Loucy (cell line): ENCODE measurements at regions not wholly inside any gene's neighbourhood (a gene's known extent, or its start where the extent isn't known, plus 50 kb on each side); places are given as distances from the start of the nearest gene placed in this dataset.

ENCODE experiments used
- EZH2phosphoT487 ChIP-seq: fragments of 200-600 bp; IDR thresholded peaks from 2 replicates; pipeline ENCODE4 v1.6.1; 2018; ENCODE audit warnings: antibody characterized with exemption, mild to moderate bottlenecking, moderate library complexity, borderline replicate concordance
- TF ChIP-seq, protein P1 (sequence below): fragments of 200-600 bp; sonication (generic); conservative IDR thresholded peaks from 2 replicates; pipeline ENCODE4 v1.5.1; 2014; ENCODE audit warnings: mild to moderate bottlenecking, antibody characterized with exemption, low read length

DNA sequence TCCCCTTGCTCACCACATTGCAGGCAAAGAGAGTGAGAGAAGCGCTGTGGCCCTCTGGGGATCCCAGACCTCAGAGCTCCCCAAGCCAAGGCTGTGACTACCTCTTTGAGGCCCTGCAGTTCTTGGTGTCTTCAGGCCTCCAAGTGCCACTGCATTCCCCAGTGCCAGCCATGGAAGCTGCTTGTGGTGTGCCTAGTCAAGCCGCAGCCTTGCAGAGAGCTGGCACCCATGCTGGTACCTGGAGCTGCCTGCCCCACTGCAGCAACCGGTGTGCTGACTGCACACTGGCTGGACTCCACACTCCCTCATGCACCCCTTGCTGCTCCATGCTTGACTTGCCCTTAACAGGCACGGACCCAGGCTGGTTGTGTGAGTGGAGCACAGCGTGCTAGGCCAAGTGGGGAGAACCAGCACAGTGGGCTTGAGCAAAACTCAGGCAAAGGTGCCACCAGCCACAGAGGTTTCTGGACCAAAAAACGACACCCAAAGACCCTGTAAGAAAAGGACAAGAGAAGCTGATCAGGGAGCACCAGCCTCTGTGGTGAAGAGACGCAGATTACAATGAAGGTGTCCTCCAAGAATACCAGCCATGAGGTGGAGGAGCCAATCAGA, 113.5 kb upstream of the TMEM18 start:
- TF ChIP-seq, protein P1, sequence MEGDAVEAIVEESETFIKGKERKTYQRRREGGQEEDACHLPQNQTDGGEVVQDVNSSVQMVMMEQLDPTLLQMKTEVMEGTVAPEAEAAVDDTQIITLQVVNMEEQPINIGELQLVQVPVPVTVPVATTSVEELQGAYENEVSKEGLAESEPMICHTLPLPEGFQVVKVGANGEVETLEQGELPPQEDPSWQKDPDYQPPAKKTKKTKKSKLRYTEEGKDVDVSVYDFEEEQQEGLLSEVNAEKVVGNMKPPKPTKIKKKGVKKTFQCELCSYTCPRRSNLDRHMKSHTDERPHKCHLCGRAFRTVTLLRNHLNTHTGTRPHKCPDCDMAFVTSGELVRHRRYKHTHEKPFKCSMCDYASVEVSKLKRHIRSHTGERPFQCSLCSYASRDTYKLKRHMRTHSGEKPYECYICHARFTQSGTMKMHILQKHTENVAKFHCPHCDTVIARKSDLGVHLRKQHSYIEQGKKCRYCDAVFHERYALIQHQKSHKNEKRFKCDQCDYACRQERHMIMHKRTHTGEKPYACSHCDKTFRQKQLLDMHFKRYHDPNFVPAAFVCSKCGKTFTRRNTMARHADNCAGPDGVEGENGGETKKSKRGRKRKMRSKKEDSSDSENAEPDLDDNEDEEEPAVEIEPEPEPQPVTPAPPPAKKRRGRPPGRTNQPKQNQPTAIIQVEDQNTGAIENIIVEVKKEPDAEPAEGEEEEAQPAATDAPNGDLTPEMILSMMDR = no peak
- no peak for TF ChIP-seq EZH2phosphoT487
